AG20443 (cell line): ENCODE measurements at regions not wholly inside any gene's neighbourhood (a gene's known extent, or its start where the extent isn't known, plus 50 kb on each side); places are given as distances from the start of the nearest gene placed in this dataset.

Source experiments
- DNase-seq: peaks from one replicate; pipeline ENCODE4 v3.0.0; 2012; ENCODE audit warnings: low spot score, mixed read lengths

DNA sequence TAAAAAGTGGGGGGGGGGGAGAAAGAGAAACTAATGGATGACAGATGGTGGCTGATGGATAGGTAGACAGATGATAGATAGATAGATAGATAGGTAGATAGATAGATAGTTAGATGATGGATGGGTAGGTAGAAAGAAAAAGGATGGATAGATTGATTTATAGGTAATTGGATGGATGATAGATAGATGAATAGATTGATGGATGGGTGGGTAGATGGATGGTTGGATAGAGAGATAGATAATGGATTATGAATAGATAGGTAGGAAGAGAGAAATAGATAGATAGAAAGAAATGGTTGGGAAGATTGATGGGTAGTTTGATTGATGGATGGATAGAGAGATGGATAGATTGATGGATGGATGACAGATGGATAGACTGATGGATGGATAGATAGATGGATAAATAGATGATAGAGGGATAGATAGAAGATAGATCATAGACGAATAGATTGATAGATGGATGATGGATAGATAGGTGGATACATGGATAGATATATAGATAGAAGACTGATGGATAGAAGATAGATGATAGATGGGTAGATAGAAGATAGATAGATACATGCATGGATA lies 337.1 kb downstream of the C16orf95 start:
- no peak for DNase-seq

DNA sequence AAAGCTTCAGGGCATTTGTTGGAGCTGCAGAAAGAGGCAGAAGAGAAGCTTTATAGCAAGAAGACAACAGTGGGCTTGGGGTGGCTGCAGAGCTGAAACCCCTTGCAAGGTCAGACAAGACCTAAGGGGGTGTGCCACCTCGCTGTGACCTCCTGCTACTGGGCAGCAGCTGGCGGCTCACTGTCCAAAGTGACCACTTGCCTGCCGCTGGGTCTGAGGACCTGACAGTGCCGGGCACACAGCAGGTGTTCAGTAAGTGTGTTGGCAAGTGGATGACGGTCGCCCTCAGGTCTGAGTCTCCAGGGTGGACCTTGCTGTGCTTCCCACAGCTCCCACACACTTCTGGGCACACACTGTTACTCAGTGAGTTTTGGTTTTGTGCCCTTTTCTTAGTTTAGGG lies 336.5 kb downstream of the C16orf95 start:
- DNase-seq: no peak

DNA sequence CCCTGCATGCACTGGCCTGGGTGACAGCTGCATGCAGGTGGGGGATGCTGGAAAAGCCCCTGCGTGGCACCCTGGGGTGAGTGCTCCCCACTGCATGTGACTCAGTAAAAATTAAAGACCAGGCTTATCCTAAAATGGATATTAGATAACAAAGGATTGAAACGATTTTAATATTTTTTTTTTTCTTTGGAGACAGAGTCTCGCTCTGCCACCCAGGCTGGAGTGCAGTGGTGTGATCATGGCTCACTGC lies 334.9 kb downstream of the C16orf95 start:
- no peak for DNase-seq

DNA sequence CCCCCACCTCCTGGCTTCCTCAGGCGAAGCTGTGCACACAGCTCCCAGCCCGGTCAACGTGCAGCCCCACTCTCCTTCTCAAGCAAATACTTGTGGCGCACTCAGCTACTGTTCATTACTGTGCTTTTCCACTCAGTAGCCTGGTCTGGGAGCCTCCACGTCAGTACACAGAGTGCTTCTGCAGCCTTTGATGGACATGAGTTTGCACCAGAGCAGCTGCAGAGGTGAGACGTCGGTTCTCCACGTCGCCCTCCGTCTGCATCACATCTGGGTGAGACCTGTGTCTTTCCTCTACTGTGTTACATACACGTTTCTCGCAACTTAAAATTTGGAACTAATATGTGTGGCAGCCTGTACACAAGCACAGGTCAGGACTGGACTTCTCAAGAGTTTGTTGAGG lies 334.3 kb downstream of the C16orf95 start:
- no peak for DNase-seq

DNA sequence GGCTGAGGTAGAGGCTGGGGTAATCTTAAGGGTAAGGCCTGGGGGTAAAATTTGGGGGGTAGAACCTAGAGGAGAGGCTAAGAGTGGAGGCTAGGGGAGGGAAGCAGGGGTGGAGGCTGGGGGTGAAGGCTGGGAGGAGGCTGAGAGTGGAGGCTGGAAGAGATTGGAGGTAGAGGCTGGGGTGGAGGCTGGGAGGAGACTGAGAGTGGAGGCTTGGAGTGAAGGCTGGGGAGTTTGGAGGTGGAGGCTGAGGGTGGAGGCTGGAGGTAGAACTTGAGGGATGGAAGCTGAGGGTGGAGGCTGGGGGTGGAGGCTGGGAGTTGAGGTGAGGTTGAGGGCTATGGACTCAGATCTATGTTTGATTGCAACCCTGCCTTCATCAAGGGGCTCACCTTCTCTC lies 333.6 kb downstream of the C16orf95 start:
- no peak for DNase-seq

DNA sequence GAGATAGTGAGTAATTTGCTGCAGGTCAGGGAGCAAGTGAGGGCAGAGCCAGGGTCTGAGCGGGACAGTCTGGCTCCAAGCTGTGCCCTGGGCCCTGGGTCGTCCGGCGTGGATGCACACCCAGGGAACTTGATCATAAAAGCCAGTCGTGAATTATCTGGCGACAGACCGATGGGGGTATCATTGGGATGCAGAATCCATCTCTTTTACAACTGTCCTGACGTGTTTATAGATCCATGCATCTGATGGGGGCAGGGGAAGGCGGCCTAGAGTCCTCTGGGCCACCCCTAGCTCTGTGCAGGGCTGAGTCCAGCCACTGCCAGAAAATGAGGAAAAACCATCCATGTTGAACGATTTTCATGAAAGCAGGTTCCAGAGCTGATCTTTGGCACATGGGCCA lies 332.8 kb downstream of the C16orf95 start:
- DNase-seq: no peak

DNA sequence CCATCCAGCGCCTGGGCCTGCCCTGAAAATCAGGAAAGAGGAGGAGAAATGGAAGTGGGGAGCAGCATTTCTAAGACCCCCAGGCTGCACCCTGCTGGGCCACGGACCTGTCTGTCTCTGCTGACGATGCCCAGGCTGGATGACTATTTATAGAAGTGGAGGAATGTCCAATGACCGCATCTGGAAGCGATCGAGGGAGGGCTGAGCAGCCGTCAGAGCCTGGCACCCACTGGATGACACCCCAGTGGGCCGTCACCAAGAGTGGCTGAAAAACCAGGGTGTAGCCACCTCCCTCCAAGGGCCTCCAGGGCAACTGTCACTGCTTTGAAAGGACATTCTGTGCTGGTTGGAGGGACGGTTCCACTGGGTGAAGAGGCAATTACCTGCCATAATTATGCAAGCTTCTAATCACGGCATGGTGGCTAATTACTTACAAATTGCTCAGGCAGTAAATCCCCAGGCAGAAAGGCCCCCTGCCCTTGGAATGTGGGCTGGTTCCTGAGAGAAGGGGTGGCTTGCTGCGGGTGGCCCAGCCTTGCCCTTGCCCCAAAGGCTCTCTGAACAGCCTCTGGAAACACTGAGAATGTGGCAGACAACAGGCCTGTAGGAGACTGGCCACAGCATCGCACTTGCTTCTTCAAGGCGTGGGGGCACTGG lies 332.1 kb downstream of the C16orf95 start:
- peak; percentile 49 for DNase-seq

DNA sequence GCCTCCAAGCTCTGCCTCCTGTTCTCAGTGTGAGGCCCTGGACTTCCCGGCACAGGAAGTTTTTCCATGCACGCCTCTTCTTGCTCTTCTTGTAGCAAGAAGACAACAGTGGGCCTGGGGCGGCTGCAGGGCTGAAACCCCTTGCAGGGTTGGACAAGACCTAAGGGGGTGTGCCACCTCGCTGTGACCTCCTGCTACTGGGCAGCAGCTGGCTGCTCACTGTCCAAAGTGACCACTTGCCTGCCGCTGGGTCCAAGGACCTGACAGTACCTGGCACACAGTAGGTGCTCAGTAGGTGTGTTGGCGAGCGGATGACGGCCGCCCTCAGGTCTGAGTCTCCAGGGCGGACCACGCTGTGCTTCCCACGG lies 331.6 kb downstream of the C16orf95 start:
- DNase-seq: no peak

DNA sequence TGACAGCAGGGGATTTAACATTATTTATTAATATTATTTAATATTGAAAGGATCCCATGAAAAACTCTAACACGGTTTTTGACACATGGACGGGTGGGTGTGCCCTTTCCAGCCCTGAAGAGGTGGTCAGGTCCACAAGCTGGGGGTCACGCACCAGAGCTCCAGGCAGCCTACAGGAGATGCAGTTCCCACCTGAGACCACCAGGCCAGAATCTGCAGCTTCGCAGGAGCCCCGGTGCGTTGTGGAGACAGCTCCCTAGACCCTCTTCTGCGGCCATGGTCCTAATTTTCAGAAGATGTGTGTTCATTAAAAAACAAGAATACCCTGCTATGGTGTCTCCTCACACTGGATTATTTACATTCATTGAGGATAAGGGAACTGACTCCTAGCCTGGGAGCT lies 331.1 kb downstream of the C16orf95 start:
- DNase-seq: no peak

DNA sequence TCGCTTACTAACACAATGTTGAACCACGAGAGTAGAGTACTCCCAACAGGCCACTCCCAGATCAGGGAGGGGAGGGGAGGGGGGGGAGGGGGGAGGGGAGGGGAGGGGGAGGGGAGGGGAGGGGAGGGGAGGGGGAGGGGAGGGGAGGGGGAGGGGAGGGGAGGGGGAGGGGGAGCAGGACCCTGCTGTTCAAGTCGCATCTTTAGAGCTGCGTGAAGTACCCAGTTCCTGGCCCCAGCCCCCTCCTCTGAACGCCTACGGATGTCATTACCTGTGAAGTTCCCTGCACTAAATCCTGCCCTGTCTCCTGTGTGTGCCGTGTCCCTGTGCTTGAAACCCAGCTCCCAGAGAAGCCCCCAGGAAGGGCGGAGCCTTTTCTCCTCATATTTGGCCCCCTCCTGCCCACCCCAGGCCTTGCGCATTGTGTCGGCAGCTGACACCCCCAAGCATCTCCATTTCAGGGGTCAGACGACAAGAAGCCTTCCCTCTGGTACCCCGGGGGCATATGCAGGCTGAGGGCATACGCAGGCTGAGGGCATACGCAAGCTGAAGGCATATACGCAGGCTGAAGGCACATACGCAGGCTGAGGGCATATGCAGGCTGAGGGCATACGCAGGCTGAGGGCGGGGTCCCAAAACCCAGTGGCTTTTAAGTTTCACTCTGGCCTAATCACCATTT lies 330.2 kb downstream of the C16orf95 start:
- DNase-seq: no peak

DNA sequence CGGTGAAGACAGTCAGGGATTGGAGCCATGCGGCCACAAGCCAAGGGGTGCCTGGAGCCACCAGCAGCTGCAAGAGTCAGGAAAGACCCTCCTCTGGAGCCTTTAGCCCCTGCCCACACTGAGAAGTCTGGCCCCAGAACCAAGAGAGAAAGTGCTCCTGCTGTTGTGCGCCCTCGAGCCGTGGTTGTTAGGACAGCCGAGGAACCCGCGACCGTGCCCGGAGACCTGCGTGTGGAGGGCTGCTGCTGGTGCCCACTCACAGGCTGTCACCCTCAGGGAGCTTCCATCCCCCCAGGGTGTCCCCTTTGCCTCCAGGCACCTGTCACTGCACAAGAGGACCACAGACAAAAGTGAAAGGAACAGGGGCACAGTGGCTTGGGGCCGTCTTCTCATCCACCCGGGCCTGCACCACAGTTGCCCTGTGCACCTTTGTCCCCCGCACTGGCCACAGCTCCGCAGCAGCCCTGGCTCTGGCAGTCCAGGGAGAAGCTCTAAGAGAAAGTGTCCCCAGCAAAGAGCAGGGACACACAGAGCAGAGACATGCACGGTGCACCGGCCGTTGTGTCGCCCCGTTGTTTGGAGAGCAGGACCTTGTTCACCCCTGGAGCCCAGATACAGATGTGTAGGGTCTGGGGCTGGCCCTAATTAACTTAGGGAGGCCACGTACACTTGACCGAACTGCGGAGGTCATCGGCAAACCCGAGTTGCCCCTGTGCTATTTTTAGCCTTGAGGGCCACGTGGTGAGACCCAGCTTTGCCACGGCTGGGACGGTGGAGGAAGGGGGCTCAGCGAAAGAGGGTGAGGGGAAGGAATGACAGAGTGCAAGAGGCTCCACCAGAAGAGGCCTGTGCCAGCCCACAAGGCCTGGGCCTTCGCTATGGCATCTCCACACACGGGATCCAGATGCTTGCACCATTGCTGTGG lies 329.2 kb downstream of the C16orf95 start:
- DNase-seq: no peak

DNA sequence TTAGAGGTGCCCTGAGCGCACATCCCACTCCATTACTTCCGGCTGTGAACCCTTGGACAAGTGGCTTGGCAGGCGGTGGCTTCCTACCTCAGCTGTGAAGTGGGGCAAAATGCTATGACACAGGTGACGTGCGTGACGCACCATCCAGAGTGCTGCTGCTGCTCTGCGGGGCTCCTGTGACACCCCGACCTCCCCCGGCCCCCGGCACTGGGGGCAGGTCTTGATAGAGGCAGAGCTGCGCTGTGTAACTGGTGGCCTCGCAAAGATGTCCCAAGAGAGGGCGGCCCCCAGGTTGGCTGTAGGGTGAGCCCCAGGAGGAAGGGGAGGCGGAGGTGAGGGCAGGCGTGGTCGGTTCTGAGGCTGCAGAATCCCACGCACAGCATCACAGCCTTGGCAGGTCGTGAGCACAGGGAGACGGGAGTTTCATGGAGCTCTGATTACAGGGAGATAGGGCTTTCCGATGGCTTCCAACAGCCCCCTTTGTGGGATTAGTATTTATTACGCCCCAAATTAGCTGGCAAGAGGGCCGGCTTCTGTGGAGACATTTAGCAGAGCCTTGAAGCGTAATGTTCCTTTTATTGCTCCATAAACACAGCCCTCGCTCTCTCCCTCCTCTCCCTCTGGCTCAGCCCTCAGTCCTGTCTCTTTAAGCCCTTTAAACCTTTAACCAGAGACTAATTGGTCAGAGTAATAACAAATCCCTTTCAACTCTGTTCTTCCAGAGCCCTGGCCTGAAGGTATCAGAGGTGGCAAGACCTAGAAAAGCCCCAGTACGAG lies 328.1 kb downstream of the C16orf95 start:
- no peak for DNase-seq

DNA sequence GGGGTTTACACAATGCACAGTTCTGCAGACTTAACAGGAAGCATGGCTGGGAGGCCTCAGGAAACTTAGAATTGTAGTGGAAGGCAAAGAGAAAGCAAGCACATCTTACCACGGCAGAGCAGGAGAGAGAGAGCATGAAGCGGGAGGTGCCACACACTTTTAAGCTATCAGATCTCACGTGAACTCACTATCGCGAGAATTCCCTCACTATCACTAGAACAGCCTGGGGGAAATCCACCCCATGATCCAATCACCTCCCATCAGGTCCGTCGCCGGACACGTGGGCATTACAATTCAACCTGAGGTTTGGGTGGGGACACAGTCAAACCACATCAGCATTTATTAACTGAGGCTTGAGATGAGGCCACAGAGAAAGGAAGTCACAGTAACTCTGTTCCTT lies 326.7 kb downstream of the C16orf95 start:
- DNase-seq: no peak

DNA sequence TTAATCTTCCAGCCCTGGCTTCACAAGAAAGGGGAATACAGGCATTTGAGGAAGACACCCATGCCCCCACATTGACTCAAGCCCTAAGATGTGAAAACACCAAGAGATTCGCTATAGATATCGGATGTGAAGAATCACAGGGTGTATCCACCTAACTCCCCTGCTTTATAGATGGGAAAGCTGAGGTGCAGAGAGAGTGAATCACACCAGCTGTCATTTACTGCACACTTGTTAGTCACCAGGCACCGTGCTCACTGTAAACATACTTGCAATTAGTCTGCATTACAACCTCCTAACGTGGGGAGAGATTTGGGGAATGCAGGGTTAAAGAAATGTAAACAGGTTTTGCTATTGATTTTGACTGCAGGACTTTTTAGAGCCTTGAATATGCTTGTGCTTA lies 325.5 kb downstream of the C16orf95 start:
- DNase-seq: no peak

DNA sequence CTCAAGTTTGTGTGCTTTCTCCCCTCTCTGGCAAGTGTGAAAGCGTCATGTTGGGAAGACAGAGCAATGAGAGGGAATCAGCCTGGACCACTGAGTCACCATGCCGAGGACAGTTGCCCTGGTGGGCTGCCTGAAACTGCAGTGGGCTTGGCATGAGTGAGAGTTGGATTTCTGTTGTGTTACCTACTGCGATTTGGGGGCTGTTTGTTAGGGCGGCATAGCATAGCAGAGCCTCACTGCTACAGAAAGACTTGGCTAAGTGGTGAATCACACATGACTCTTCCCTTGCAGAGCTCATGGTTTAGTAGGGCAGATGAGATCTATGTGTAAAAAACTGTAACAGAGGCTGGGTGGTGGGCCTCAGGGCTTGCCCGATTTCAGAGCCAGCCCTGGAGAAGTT lies 324.6 kb downstream of the C16orf95 start:
- DNase-seq: no peak

DNA sequence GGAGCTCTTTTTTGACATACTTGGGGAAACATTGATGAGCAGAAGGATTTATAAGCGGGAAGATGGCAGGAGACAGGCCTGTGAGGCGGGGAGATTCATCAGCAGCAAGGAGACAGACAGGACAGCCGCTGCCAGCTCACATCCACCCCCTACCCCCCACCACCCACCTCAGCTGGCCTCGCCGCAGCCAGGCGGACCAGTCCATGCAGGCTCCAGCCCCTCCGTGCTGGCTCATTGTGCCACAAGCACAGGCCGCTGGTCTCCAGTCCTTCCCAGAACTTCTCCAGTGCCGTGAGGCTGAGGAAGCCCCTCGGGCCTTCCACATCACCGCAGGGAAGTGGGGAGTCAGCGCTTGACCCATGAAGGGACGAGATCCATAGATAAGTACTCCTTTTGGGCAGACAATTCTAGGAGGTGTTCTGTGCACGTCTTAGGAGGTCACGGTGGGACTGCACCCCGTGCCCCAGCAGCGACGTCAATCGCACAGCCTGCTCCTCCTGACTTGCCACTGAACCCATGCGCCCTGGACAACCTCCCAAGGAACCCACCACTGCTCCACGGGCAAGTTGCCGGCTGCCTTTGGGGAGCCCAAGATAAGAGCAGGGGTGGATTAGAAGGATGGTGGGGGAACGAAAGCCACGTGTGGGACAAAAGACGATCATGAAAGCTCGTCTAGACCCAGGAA lies 323.6 kb downstream of the C16orf95 start:
- DNase-seq: no peak

DNA sequence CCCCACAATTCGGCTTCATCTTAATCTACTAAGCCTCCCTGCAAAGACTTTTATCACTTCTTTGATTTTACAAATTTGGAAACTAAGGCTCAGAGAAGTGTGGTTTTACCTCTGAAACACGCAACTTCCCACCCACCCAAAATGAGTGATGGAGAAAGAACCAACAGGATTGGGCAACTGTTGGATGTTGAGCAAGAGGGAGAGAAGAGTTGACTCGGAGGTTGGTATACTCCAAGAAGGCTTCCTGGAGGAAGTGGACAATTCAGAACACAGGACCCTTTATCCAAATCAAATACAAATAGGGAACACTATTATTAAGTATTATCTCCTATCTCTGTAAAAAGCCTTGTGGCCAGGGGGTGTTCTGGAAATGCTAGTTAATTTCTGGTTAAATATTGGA lies 323.0 kb downstream of the C16orf95 start:
- no peak for DNase-seq

DNA sequence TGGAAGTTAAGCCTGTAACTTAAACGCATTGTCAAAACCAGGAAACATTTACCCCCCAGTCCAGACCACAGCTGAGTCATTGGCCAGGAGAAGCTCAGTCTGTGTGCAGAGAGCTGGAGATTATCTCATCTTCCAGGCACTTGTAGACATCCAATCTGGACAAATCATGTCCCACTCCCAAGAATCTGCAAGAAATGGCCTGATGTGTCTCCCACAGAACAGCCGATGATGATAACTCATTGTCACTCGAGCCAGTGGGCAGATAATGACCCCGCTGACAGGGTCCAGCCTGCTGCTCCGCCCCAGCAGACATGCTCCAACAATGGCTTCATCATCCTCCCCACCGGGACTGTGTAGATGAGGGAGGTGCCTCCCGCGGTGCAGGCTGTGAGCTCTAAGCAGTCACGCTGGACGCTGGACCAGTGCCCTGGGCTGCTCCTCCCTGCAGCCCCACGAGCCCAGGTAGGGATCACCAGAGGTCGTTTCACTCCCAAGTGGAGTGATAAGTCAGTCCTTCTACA lies 322.5 kb downstream of the C16orf95 start:
- DNase-seq: peak; percentile 93

DNA sequence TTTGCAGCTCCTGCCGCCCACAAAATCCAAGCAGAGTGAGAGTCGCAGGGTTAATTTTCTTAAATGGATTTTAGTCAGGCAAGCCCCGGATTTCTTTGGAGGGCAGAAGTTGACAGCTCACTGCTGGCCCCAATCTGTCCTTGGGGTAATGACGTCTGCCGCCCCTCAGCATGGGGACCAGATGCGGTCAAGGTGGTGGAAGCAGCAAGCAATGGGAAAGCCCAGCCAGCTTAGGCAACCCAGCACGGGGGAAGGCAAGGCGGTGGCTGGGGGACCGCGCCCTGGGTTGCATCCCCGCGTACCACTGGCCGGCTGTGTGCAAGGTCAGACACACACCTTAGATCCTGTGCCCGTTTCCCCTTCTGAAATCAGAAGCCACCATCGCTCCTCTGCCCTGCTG lies 321.7 kb downstream of the C16orf95 start:
- no peak for DNase-seq

DNA sequence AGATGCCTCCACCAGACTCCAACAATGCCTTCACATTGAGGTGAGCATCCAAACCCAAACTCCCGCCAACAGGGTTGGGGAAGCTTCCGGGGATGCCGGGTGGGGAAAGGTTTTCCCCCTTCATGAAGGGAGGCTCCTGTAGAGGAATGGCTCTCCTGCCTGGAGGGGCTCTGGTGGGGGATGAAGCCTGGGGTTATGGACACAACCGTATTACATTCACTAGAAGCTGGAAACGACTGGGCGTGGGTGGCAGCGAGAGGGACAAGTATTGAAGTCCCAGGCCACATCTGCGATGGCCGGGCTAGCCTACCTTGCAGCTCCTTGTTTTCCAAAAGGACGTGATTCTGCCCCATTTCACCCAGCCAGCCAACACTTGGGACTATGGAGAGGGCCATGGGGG lies 321.1 kb downstream of the C16orf95 start:
- DNase-seq: no peak

DNA sequence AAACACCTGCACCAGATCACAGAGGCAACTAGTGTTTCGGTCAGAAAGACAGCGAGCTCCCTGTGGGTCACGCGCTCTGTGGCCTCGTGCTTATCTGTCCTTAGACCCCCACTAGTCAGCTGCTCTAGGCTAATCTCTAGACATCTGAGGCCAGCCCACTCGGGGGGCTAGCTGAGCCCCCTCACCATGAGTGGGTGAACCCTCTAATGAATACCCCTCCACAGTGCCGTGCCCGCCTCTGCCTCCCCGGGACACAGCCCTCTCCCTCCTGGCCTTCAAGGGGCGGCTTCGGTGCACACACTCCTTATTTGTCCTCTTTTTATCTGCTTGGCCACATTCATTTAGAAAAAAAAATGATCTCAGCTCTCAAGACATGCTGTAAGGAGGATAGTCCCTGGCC lies 320.1 kb downstream of the C16orf95 start:
- no peak for DNase-seq
